Right atrium auricular region (tissue), 2 donors: ENCODE measurements at regions not wholly inside any gene's neighbourhood (a gene's known extent, or its start where the extent isn't known, plus 50 kb on each side); places are given as distances from the start of the nearest gene placed in this dataset.

Experiments used
- DNase-seq: peaks from one replicate; pipeline ENCODE4 v3.0.0-alpha.2; 2019; ENCODE audit warnings: low spot score
- H3K27ac ChIP-seq, 2 donors: fragments of 200-600 bp; sonication (generic); 1 replicate in 1 of 2; 2 replicates in 1 of 2; pipeline ENCODE4 v1.5.1; 2016 to 2019
- H3K27me3 ChIP-seq, 2 donors: fragments of 200-600 bp; sonication (generic); one replicate each; pipeline versions ENCODE4 v1.5.1 to v1.6.0; 2017 to 2019
- H3K36me3 ChIP-seq: fragments of 200-600 bp; sonication (generic); one replicate; pipeline ENCODE4 v1.5.1; 2016
- H3K4me1 ChIP-seq, 2 donors: fragments of 200-600 bp; sonication (generic); one replicate each; pipeline versions ENCODE4 v1.5.1 to v1.6.0; 2017 to 2019
- H3K4me3 ChIP-seq, 2 donors: fragments of 200-600 bp; sonication (generic); 1 replicate in 1 of 2; 2 replicates in 1 of 2; pipeline ENCODE4 v1.5.1; 2017 to 2019; ENCODE audit warnings: mild to moderate bottlenecking in 1 of 2, moderate library complexity in 1 of 2
- H3K9me3 ChIP-seq, 2 donors: fragments of 200-600 bp; sonication (generic); one replicate each; pipeline ENCODE4 v1.5.1; 2019
- TF ChIP-seq, protein P1 (sequence below), 2 donors: fragments of 200-600 bp; sonication (generic); IDR thresholded peaks; one replicate each; pipeline ENCODE4 v1.5.1; 2019; ENCODE audit warnings: antibody characterized with exemption in 2 of 2

DNA sequence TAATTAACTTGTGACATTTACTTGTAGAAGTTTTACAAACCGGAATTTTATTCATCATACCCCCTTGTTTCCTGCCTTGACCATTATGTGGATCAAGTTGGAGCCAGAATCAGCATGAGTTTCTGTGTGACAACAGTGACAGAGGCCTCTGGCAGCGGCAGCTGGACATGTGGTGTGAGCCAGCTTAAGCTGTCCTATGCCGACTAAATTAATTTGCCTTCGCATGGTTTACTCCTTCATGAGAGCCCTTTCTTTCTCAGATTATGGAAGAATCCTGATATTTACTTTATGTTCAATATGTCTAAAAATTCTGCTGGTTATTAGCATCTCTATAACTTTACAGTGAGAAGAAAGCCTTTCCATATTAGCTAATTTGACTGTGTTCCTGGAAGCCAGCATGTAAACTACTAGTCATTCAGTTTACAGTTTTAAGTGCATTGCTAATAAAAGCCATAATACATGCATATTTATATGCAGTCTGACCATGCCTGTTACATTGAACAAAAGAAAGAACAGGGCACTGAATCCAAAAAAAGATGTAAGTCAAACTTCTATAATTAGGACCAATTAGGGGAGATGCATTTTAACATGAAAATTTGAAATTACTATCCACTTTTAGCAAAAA is 495.8 kb upstream of the ACVR2A start:
- Histone ChIP-seq H3K4me1 (no peaks in the 10 kb centered on the region), H3K36me3 (no peaks in the 10 kb centered on the region), H3K27ac (no peak overlapping the region), H3K4me3 (no peak overlapping the region), H3K27me3 (no peaks in the 10 kb centered on the region), H3K9me3 (peaks cover 0 to 20% of the 10 kb centered on the region in 2 donors)
- no peak for DNase-seq
- TF ChIP-seq, protein P1, sequence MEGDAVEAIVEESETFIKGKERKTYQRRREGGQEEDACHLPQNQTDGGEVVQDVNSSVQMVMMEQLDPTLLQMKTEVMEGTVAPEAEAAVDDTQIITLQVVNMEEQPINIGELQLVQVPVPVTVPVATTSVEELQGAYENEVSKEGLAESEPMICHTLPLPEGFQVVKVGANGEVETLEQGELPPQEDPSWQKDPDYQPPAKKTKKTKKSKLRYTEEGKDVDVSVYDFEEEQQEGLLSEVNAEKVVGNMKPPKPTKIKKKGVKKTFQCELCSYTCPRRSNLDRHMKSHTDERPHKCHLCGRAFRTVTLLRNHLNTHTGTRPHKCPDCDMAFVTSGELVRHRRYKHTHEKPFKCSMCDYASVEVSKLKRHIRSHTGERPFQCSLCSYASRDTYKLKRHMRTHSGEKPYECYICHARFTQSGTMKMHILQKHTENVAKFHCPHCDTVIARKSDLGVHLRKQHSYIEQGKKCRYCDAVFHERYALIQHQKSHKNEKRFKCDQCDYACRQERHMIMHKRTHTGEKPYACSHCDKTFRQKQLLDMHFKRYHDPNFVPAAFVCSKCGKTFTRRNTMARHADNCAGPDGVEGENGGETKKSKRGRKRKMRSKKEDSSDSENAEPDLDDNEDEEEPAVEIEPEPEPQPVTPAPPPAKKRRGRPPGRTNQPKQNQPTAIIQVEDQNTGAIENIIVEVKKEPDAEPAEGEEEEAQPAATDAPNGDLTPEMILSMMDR (IDR thresholded peaks at IDR 0.05): no peak

- no peaks in the 10 kb centered on the region for H3K4me1 ChIP-seq
- H3K4me3 ChIP-seq: no peak overlapping the region
- H3K27ac ChIP-seq: no peak overlapping the region
- no peaks in the 10 kb centered on the region for H3K27me3 ChIP-seq
- H3K36me3 ChIP-seq: no peaks in the 10 kb centered on the region
- peaks cover 0 to 20% of the 10 kb centered on the region in 2 donors for H3K9me3 ChIP-seq
- TF ChIP-seq, protein P1 (IDR thresholded peaks at IDR 0.05): no peak
- no peak for DNase-seq
These were observed 498.7 kb upstream of the ACVR2A start for GRCh38 chr2:147346142-147346541.

GRCh38 chr2:147345246-147345645 is 499.6 kb upstream of the ACVR2A start:
- no peak overlapping the region for H3K27ac ChIP-seq
- H3K9me3 ChIP-seq: peaks cover 0 to 20% of the 10 kb centered on the region in 2 donors
- TF ChIP-seq, protein P1 (IDR thresholded peaks at IDR 0.05): no peak
- DNase-seq: no peak
- H3K36me3 ChIP-seq: no peaks in the 10 kb centered on the region
- no peak overlapping the region for H3K4me3 ChIP-seq
- H3K4me1 ChIP-seq: no peaks in the 10 kb centered on the region
- H3K27me3 ChIP-seq: no peaks in the 10 kb centered on the region

GRCh38 chr2:147342329-147342728 is 502.5 kb upstream of the ACVR2A start:
- no peaks in the 10 kb centered on the region for H3K27me3 ChIP-seq
- H3K4me1 ChIP-seq: no peaks in the 10 kb centered on the region
- H3K36me3 ChIP-seq: no peaks in the 10 kb centered on the region
- no peak for DNase-seq
- TF ChIP-seq, protein P1 (IDR thresholded peaks at IDR 0.05): no peak
- H3K27ac ChIP-seq: no peak overlapping the region
- H3K9me3 ChIP-seq: peaks cover 0 to 20% of the 10 kb centered on the region in 2 donors
- no peak overlapping the region for H3K4me3 ChIP-seq

GRCh38 chr2:147331790-147332419 is 512.9 kb upstream of the ACVR2A start:
- no peaks in the 10 kb centered on the region for H3K36me3 ChIP-seq
- H3K9me3 ChIP-seq: peaks cover 0 to 4% of the 10 kb centered on the region in 2 donors
- H3K27me3 ChIP-seq: no peaks in the 10 kb centered on the region
- H3K27ac ChIP-seq: no peak overlapping the region
- DNase-seq: no peak
- H3K4me1 ChIP-seq: no peaks in the 10 kb centered on the region
- H3K4me3 ChIP-seq: no peak overlapping the region
- TF ChIP-seq, protein P1 (IDR thresholded peaks at IDR 0.05): peak in 1 of 2 donors; percentile 23
